ENCODE measurements at regions not wholly inside any gene's neighbourhood (a gene's known extent, or its start where the extent isn't known, plus 50 kb on each side); places are given as distances from the start of the nearest gene placed in this dataset.

DNA sequence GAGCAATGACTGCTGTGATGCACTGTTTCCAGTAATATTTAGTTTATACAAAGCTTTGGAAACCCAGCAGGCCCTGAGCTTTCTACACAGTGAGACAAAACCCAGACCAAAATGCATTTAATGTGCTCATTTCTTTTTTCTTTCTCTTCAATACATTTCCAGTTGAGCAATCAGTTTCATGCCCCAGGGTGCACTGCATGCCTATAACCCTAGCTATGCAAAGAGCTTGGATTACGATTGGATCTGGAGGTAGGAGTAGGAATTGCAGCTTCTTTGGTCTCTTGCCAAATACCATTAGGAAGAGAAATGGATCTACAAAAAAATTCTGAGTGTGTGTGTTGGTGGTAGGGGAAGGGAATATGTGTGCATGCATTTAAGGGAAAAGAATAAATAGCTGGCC is 1001.4 kb downstream of the SQOR start:
- Histone ChIP-seq H3K36me3 (no peaks in the 10 kb centered on the region), H3K27ac (no peak overlapping the region), H3K9me3 (no peaks in the 10 kb centered on the region), H3K27me3 (no peaks in the 10 kb centered on the region), H3K4me3 (no peak overlapping the region), H3K4me1 (ENCODE audit: insufficient read depth) (no peaks in the 10 kb centered on the region)
- 44 to 59% (median 56%) methylated on average over 1 of the region's 1 CpG for WGBS, 3 donors
- no peak for DNase-seq
- TF ChIP-seq POLR2A (IDR thresholded peaks at IDR 0.05), result no peak
- TF ChIP-seq, protein P1, sequence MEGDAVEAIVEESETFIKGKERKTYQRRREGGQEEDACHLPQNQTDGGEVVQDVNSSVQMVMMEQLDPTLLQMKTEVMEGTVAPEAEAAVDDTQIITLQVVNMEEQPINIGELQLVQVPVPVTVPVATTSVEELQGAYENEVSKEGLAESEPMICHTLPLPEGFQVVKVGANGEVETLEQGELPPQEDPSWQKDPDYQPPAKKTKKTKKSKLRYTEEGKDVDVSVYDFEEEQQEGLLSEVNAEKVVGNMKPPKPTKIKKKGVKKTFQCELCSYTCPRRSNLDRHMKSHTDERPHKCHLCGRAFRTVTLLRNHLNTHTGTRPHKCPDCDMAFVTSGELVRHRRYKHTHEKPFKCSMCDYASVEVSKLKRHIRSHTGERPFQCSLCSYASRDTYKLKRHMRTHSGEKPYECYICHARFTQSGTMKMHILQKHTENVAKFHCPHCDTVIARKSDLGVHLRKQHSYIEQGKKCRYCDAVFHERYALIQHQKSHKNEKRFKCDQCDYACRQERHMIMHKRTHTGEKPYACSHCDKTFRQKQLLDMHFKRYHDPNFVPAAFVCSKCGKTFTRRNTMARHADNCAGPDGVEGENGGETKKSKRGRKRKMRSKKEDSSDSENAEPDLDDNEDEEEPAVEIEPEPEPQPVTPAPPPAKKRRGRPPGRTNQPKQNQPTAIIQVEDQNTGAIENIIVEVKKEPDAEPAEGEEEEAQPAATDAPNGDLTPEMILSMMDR (IDR thresholded peaks at IDR 0.05), result no peak
- no peak for TF ChIP-seq EP300 (IDR thresholded peaks at IDR 0.05)
- intact Hi-C loops (cut with DNase I), result no loop called here

DNA sequence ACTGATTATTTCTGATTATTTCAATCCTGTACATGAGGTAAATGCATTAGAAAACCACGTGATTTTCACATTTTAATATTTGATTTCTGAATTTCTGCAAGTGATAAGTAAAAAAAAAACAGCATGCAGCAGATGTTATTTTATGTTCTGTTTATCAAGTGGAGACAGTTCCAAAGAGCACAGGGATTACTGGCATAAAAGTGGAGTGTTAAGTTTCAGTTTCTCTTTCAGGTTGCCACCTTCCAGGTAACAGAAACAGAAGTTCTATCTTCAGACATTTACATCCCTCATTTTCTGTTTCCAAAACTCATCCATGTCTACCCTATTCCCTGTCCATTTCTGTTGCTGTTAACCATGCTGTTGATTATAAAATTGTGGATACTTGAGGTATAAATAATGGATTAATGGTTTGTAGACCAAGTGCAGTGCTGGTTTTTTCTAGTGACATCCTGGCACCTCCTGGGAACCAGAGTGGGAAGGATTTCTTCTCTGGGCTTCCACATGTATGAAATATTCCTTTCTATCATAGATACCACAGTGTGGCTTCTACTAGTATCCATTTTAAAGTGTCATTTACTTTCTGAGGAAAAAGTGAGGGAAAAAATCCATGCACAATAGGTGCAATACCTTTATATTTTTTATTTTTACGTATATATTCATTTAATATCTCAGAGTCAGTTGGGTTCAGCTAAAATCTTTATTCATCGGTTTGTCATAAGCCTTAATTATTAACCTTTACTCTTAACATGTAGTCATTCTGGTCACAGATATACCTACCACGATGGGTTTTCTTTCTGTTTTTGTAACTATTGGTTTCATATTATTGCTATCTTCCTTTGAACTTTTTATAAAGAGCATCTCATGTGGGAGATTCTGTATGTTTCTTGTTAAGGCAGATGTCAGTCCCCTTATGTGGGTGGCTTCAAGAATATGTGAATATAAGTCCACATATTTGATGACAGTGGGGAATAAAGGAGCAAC is 1010.0 kb downstream of the SQOR start:
- Histone ChIP-seq H3K36me3 (no peaks in the 10 kb centered on the region), H3K4me1 (ENCODE audit: insufficient read depth) (no peaks in the 10 kb centered on the region), H3K27ac (no peak overlapping the region), H3K4me3 (no peak overlapping the region), H3K9me3 (no peaks in the 10 kb centered on the region), H3K27me3 (no peaks in the 10 kb centered on the region)
- TF ChIP-seq POLR2A (IDR thresholded peaks at IDR 0.05) (no peak), EP300 (IDR thresholded peaks at IDR 0.05) (no peak)
- TF ChIP-seq, protein P1 (IDR thresholded peaks at IDR 0.05), result no peak
- DNase-seq, result no peak
- intact Hi-C loops (cut with DNase I), result no loop called here
- 57 to 73% (median 61%) methylated on average over 4 of the region's 4 CpGs for WGBS, 3 donors

DNA sequence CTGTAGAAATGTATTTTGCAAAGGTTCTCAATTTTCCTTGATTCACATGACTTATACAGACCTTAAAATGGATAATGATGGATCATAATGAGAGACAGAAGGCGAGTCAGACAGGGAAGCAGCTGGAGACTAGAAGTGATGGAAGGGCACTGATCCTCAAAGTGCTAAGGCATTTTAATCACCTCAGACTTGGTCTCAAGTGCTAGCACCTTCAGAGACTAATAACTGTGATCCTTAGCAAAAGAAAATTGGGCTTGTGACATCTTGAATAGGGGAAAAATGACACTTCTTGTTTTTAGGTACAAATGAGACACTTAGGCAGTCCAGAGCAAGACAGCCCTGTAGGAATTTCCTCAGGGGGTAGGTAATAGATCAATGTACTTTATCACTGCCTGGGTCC is 1011.7 kb downstream of the SQOR start:
- Histone ChIP-seq H3K9me3 (no peaks in the 10 kb centered on the region), H3K27me3 (no peaks in the 10 kb centered on the region), H3K27ac (no peak overlapping the region), H3K4me3 (no peak overlapping the region), H3K36me3 (no peaks in the 10 kb centered on the region), H3K4me1 (ENCODE audit: insufficient read depth) (no peaks in the 10 kb centered on the region)
- 81 to 93% (median 86%) methylated on average over 1 of the region's 1 CpG for WGBS, 3 donors
- intact Hi-C loops (cut with DNase I), result no loop called here
- DNase-seq, result no peak
- TF ChIP-seq EP300 (IDR thresholded peaks at IDR 0.05), result no peak
- TF ChIP-seq, protein P1 (IDR thresholded peaks at IDR 0.05), result no peak
- TF ChIP-seq POLR2A (IDR thresholded peaks at IDR 0.05), result no peak

DNA sequence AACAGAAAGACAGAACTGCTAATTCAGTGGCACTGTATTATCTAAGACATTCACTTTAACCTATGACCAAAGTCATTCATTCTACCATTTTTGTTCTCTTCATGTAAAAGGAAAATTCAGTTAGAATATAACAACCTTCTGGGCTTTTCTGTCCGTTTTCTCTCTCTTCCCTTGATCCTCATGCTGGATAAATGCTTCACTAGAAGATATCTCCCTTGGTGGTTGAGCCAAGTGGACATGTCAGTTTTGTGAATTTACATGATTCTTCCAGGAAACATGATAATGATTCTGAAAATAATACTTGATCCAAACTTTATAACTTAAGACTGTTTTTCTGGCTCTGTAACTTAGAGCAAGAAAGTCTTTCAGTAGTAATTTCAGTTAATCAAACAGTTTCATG is 1012.2 kb downstream of the SQOR start:
- no peaks in the 10 kb centered on the region for H3K9me3 ChIP-seq
- no peak overlapping the region for H3K4me3 ChIP-seq
- H3K4me1 ChIP-seq (ENCODE audit: insufficient read depth), result no peaks in the 10 kb centered on the region
- WGBS, 3 donors, result 4 to 8% (median 5%) methylated on average over 1 of the region's 1 CpG
- no peak overlapping the region for H3K27ac ChIP-seq
- no peaks in the 10 kb centered on the region for H3K36me3 ChIP-seq
- no peak for DNase-seq
- TF ChIP-seq, protein P1 (IDR thresholded peaks at IDR 0.05), result no peak
- TF ChIP-seq EP300 (IDR thresholded peaks at IDR 0.05) (no peak), POLR2A (IDR thresholded peaks at IDR 0.05) (no peak)
- intact Hi-C loops (cut with DNase I), result no loop called here
- no peaks in the 10 kb centered on the region for H3K27me3 ChIP-seq
